Hepatocyte (in vitro differentiated cells): ENCODE measurements at regions not wholly inside any gene's neighbourhood (a gene's known extent, or its start where the extent isn't known, plus 50 kb on each side); places are given as distances from the start of the nearest gene placed in this dataset.

Experiments used
- EZH2 ChIP-seq: fragments of 200-600 bp; sonication (generic); IDR thresholded peaks from 2 replicates; pipeline ENCODE4 v1.6.1; 2016; ENCODE audit warnings: antibody characterized with exemption, mild to moderate bottlenecking, borderline replicate concordance
- EZH2phosphoT487 ChIP-seq: fragments of 200-600 bp; sonication (generic); IDR thresholded peaks from one replicate; pipeline ENCODE4 v1.6.1; 2018; ENCODE audit warnings: antibody characterized with exemption, mild to moderate bottlenecking, low read depth, moderate library complexity; ENCODE audit not compliant: unreplicated experiment, severe bottlenecking
- TF ChIP-seq, protein P1 (sequence below): fragments of 200-600 bp; sonication (generic); IDR thresholded peaks from 2 replicates; pipeline ENCODE4 v1.5.1; 2016; ENCODE audit warnings: antibody characterized with exemption, mild to moderate bottlenecking; ENCODE audit not compliant: poor library complexity

DNA sequence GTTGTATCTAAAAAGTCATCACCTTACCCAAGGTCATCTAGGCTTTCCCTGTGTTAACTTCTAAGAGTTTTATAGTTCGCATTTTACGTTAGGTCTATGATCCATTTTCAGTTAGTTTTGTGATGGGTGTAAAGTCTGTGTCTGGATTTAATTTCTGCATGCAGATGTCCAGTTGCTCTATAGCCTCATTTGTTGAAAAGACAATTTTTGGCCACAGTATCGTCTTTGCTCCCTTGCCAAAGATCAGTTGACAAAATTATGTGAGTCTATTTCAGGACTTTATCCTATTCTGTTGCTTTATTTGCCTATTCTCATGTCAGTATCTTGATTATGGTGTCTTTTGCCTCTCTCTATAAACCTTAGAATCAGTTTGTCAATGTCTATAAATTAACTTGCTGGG, 85.1 kb downstream of the METRNL start:
- TF ChIP-seq, protein P1, sequence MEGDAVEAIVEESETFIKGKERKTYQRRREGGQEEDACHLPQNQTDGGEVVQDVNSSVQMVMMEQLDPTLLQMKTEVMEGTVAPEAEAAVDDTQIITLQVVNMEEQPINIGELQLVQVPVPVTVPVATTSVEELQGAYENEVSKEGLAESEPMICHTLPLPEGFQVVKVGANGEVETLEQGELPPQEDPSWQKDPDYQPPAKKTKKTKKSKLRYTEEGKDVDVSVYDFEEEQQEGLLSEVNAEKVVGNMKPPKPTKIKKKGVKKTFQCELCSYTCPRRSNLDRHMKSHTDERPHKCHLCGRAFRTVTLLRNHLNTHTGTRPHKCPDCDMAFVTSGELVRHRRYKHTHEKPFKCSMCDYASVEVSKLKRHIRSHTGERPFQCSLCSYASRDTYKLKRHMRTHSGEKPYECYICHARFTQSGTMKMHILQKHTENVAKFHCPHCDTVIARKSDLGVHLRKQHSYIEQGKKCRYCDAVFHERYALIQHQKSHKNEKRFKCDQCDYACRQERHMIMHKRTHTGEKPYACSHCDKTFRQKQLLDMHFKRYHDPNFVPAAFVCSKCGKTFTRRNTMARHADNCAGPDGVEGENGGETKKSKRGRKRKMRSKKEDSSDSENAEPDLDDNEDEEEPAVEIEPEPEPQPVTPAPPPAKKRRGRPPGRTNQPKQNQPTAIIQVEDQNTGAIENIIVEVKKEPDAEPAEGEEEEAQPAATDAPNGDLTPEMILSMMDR, result no peak
- TF ChIP-seq EZH2 (no peak), EZH2phosphoT487 (no peak)
